H9 (cell line): ENCODE measurements at regions not wholly inside any gene's neighbourhood (a gene's known extent, or its start where the extent isn't known, plus 50 kb on each side); places are given as distances from the start of the nearest gene placed in this dataset.

Experiments
- DNase-seq: peaks from one replicate; pipeline ENCODE4 v3.0.0-alpha.2; 2017
- H2AFZ ChIP-seq: one replicate; pipeline ENCODE4 v1.6.1; 2013; ENCODE audit warnings: mild to moderate bottlenecking, low read length, control low read depth, moderate library complexity
- H2AK5ac ChIP-seq: 2 replicates; pipeline ENCODE4 v1.6.1; 2013; ENCODE audit warnings: low read length, control low read depth, mixed read lengths; ENCODE audit not compliant: insufficient read length
- H2BK120ac ChIP-seq: one replicate; pipeline ENCODE4 v1.6.1; 2013; ENCODE audit warnings: low read depth, mild to moderate bottlenecking, low read length, control low read depth, inconsistent platforms; ENCODE audit not compliant: poor library complexity, severe bottlenecking
- H2BK12ac ChIP-seq: 2 replicates; pipeline ENCODE4 v1.6.1; 2013; ENCODE audit warnings: low read length, control low read depth, mixed read lengths, low read depth; ENCODE audit not compliant: insufficient read length
- H2BK15ac ChIP-seq: 2 replicates; pipeline ENCODE4 v1.6.1; 2013; ENCODE audit warnings: low read depth, low read length, control low read depth
- H2BK20ac ChIP-seq: one replicate; pipeline ENCODE4 v1.6.1; 2013; ENCODE audit warnings: low read depth, mild to moderate bottlenecking, low read length, control low read depth, inconsistent platforms; ENCODE audit not compliant: poor library complexity, severe bottlenecking
- H2BK5ac ChIP-seq: 2 replicates; pipeline ENCODE4 v1.6.1; 2013; ENCODE audit warnings: low read length, control low read depth, mixed read lengths; ENCODE audit not compliant: insufficient read length
- H3K14ac ChIP-seq: 2 replicates; pipeline ENCODE4 v1.6.1; 2013; ENCODE audit warnings: low read length, control low read depth; ENCODE audit not compliant: insufficient read depth
- H3K18ac ChIP-seq: 2 replicates; pipeline ENCODE4 v1.6.1; 2013; ENCODE audit warnings: low read depth, mild to moderate bottlenecking, mixed read lengths, low read length, control low read depth; ENCODE audit not compliant: insufficient read length
- H3K23ac ChIP-seq: 2 replicates; pipeline ENCODE4 v1.6.1; 2013; ENCODE audit warnings: low read length, control low read depth, mixed read lengths, low read depth; ENCODE audit not compliant: insufficient read length
- H3K23me2 ChIP-seq: 2 replicates; pipeline ENCODE4 v1.6.1; 2013; ENCODE audit warnings: low read depth, mild to moderate bottlenecking, mixed read lengths, low read length, control low read depth; ENCODE audit not compliant: insufficient read length, poor library complexity, severe bottlenecking
- H3K27ac ChIP-seq: 2 replicates; pipeline ENCODE4 v1.5.1; 2013; ENCODE audit warnings: low read length, control low read depth, mixed read lengths, low read depth; ENCODE audit not compliant: insufficient read length
- H3K27me3 ChIP-seq: 2 replicates; pipeline ENCODE4 v1.6.1; 2013; ENCODE audit warnings: low read length, control low read depth, inconsistent platforms; ENCODE audit not compliant: insufficient read depth
- H3K4ac ChIP-seq: 2 replicates; pipeline ENCODE4 v1.6.1; 2013; ENCODE audit warnings: low read depth, mild to moderate bottlenecking, control low read depth, inconsistent platforms, low read length, moderate library complexity
- H3K4me1 ChIP-seq: 2 replicates; pipeline ENCODE4 v1.6.1; 2013; ENCODE audit warnings: low read length, control low read depth, inconsistent platforms; ENCODE audit not compliant: insufficient read depth
- H3K4me2 ChIP-seq: 2 replicates; pipeline ENCODE4 v1.6.1; 2013; ENCODE audit warnings: low read length, control low read depth, mixed read lengths; ENCODE audit not compliant: insufficient read length, insufficient read depth
- H3K56ac ChIP-seq: 2 replicates; pipeline ENCODE4 v1.6.1; 2013; ENCODE audit warnings: low read depth, mild to moderate bottlenecking, mixed read lengths, low read length, control low read depth; ENCODE audit not compliant: insufficient read length
- H3K79me1 ChIP-seq: 2 replicates; pipeline ENCODE4 v1.6.1; 2013; ENCODE audit warnings: low read depth, mild to moderate bottlenecking, moderate library complexity, low read length, control low read depth, inconsistent platforms; ENCODE audit not compliant: insufficient read depth, poor library complexity, severe bottlenecking
- H3K79me2 ChIP-seq: 2 replicates; pipeline ENCODE4 v1.6.1; 2013; ENCODE audit warnings: low read length, control low read depth, inconsistent platforms; ENCODE audit not compliant: insufficient read depth
- H3K9ac ChIP-seq: 2 replicates; pipeline ENCODE4 v1.6.1; 2013; ENCODE audit warnings: low read length, control low read depth, mixed read lengths; ENCODE audit not compliant: insufficient read length; ENCODE audit errors: extremely low read depth
- H3K9me3 ChIP-seq: one replicate; pipeline ENCODE4 v1.6.1; 2013; ENCODE audit warnings: low read depth, low read length, inconsistent platforms; ENCODE audit not compliant: control insufficient read depth
- H3T11ph ChIP-seq: one replicate; pipeline ENCODE4 v1.6.1; 2013; ENCODE audit warnings: mild to moderate bottlenecking, low read length, control low read depth, inconsistent platforms
- H4K20me1 ChIP-seq: one replicate; pipeline ENCODE4 v1.6.1; 2013; ENCODE audit not compliant: control insufficient read depth, insufficient read length, insufficient read depth
- H4K5ac ChIP-seq: 2 replicates; pipeline ENCODE4 v1.6.1; 2013; ENCODE audit warnings: low read depth, mild to moderate bottlenecking, mixed read lengths, low read length, control low read depth; ENCODE audit not compliant: insufficient read length
- H4K8ac ChIP-seq: replicated peaks from 2 replicates; pipeline ENCODE4 v1.6.1; 2013; ENCODE audit warnings: low read length, control low read depth, mixed read lengths, low read depth; ENCODE audit not compliant: insufficient read length
- H4K91ac ChIP-seq: 2 replicates; pipeline ENCODE4 v1.6.1; 2013; ENCODE audit warnings: low read depth, mild to moderate bottlenecking, moderate library complexity, mixed read lengths, low read length, control low read depth; ENCODE audit not compliant: insufficient read length
- H3K27ac Mint-ChIP-seq, 3 experiments: 2 replicates in 2 of 3; 3 replicates in 1 of 3; pipeline ENCODE4 v1.8.0; 2020 to 2021; ENCODE audit warnings: mixed read lengths in 3 of 3, mild to moderate bottlenecking in 1 of 3, moderate library complexity in 1 of 3
- H3K27me3 Mint-ChIP-seq: 2 replicates; pipeline ENCODE4 v1.8.0; 2021; ENCODE audit warnings: low read depth, mild to moderate bottlenecking, moderate library complexity, mixed read lengths
- H3K36me3 Mint-ChIP-seq, 3 experiments: 2 replicates in 2 of 3; 3 replicates in 1 of 3; pipeline ENCODE4 v1.8.0; 2020 to 2021; ENCODE audit warnings: low read depth in 3 of 3, mixed read lengths in 3 of 3; ENCODE audit not compliant: insufficient read depth in 1 of 3
- H3K4me1 Mint-ChIP-seq, 2 experiments: 2 replicates each; pipeline ENCODE4 v1.8.0; 2020; ENCODE audit warnings: mixed read lengths in 2 of 2
- H3K4me3 Mint-ChIP-seq, 2 experiments: 2 replicates in 1 of 2; 3 replicates in 1 of 2; pipeline ENCODE4 v1.8.0; 2020 to 2021; ENCODE audit warnings: mild to moderate bottlenecking in 2 of 2, mixed read lengths in 2 of 2, moderate library complexity in 1 of 2
- H3K9me3 Mint-ChIP-seq, 2 experiments: 2 replicates in 1 of 2; 3 replicates in 1 of 2; pipeline ENCODE4 v1.8.0; 2020; ENCODE audit warnings: mild to moderate bottlenecking in 2 of 2, mixed read lengths in 2 of 2, moderate library complexity in 1 of 2
- WGBS: extraction: QIAGEN DNeasy Blood & Tissue Kit; methylation state at CpG from one replicate; pipeline ENCODE4 v1.1.7; 2013; ENCODE audit warnings: missing lambda C conversion rate, low lambda C conversion rate, mixed read lengths; ENCODE audit not compliant: insufficient read length; ENCODE audit errors: extremely low coverage; 5-methylcytosine and 5-hydroxymethylcytosine counted together
- TF ChIP-seq, protein P1 (sequence below): fragments of 200-600 bp; sonication (generic); conservative IDR thresholded peaks from 3 replicates; pipeline ENCODE4 v1.8.0; 2021; ENCODE audit warnings: antibody characterized with exemption, mild to moderate bottlenecking

DNA sequence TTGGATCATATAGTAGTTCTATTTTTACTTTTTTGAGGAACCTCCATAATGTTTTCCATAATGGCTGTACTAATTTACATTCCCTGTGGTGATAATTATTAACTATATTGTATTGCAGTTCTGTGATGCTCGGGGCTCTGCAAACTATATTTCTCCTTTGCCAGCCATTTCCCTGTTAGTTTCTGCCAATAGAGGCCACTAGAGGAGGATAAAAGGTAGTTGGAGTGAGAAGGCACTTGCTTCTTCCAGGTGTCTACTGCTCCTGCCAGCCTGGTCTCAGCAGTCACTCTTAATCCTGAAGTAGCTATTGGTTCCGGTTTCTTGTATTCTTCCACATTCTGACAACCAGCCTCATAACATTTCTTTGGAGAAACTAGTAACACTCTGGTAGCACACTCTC, 233.9 kb upstream of the GBE1 start:
- peaks cover 6 to 8% of the 10 kb centered on the region in 2 experiments for H3K4me1 Mint-ChIP-seq
- no peak overlapping the region for H3K23ac ChIP-seq
- no peaks in the 10 kb centered on the region for H3K9me3 ChIP-seq
- no peak for DNase-seq
- H3K36me3 Mint-ChIP-seq: peaks cover 0 to 8% (median 2%) of the 10 kb centered on the region in 3 experiments; a peak in 3 of 7 replicates
- no peak overlapping the region for H2BK120ac ChIP-seq
- H2AFZ ChIP-seq: no peak overlapping the region
- H4K91ac ChIP-seq: no peak overlapping the region
- no peaks in the 10 kb centered on the region; the same call in 1 of the 2 replicates for H3K4me1 ChIP-seq
- H3K23me2 ChIP-seq: no peaks in the 10 kb centered on the region
- no peak overlapping the region for H4K5ac ChIP-seq
- H3K56ac ChIP-seq: no peak overlapping the region
- no peak overlapping the region for H3K18ac ChIP-seq
- no peaks in the 10 kb centered on the region for H3K79me1 ChIP-seq
- no peak overlapping the region for H3K4ac ChIP-seq
- H3K27me3 Mint-ChIP-seq: no peaks in the 10 kb centered on the region
- H3T11ph ChIP-seq: no peak overlapping the region
- no peaks in the 10 kb centered on the region for H3K79me2 ChIP-seq
- H4K20me1 ChIP-seq: no peaks in the 10 kb centered on the region
- H3K4me2 ChIP-seq: no peak overlapping the region
- H3K27ac ChIP-seq: no peak overlapping the region
- H3K4me3 Mint-ChIP-seq: no peak overlapping the region
- H3K14ac ChIP-seq: no peak overlapping the region
- no peak overlapping the region for H2AK5ac ChIP-seq
- peaks cover 2 to 6% of the 10 kb centered on the region in 2 experiments; a peak in 2 of 5 replicates for H3K9me3 Mint-ChIP-seq
- no peak overlapping the region for H2BK20ac ChIP-seq
- H2BK15ac ChIP-seq: no peak overlapping the region
- WGBS: no CpG with 5 or more reads among the region's 2 CpGs
- H3K27me3 ChIP-seq: no peaks in the 10 kb centered on the region
- peak overlapping the region in 1 of 3 experiments; percentile 31; a peak in 1 of 7 replicates for H3K27ac Mint-ChIP-seq
- TF ChIP-seq, protein P1, sequence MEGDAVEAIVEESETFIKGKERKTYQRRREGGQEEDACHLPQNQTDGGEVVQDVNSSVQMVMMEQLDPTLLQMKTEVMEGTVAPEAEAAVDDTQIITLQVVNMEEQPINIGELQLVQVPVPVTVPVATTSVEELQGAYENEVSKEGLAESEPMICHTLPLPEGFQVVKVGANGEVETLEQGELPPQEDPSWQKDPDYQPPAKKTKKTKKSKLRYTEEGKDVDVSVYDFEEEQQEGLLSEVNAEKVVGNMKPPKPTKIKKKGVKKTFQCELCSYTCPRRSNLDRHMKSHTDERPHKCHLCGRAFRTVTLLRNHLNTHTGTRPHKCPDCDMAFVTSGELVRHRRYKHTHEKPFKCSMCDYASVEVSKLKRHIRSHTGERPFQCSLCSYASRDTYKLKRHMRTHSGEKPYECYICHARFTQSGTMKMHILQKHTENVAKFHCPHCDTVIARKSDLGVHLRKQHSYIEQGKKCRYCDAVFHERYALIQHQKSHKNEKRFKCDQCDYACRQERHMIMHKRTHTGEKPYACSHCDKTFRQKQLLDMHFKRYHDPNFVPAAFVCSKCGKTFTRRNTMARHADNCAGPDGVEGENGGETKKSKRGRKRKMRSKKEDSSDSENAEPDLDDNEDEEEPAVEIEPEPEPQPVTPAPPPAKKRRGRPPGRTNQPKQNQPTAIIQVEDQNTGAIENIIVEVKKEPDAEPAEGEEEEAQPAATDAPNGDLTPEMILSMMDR: peak; percentile 47; the same call in 2 of the 3 replicates
- H2BK5ac ChIP-seq: no peak overlapping the region
- H3K9ac ChIP-seq: no peak overlapping the region
- H4K8ac ChIP-seq: no peak overlapping the region
- H2BK12ac ChIP-seq: no peak overlapping the region
